ENCODE measurements at regions not wholly inside any gene's neighbourhood (a gene's known extent, or its start where the extent isn't known, plus 50 kb on each side); places are given as distances from the start of the nearest gene placed in this dataset.

DNA sequence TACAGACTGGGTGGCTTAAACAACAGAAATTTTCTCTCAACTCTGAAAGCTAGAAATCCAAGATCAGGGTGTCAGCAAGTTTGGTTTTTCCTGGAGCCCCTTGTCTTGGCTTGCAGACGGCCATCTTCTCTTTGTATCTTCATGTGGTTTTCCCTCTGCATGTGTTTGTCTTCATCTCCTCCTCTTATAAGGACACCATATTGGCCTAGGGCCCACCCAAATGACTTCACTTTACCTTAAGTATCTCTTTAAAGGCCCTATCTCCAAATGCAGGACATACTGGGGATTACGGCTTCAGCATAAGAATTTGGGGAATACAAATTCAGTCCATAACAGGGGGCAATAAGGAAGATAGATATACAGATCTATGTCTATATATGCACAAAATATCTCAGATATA lies 187.9 kb downstream of the MTCL1 start:
- TF ChIP-seq, protein P1, sequence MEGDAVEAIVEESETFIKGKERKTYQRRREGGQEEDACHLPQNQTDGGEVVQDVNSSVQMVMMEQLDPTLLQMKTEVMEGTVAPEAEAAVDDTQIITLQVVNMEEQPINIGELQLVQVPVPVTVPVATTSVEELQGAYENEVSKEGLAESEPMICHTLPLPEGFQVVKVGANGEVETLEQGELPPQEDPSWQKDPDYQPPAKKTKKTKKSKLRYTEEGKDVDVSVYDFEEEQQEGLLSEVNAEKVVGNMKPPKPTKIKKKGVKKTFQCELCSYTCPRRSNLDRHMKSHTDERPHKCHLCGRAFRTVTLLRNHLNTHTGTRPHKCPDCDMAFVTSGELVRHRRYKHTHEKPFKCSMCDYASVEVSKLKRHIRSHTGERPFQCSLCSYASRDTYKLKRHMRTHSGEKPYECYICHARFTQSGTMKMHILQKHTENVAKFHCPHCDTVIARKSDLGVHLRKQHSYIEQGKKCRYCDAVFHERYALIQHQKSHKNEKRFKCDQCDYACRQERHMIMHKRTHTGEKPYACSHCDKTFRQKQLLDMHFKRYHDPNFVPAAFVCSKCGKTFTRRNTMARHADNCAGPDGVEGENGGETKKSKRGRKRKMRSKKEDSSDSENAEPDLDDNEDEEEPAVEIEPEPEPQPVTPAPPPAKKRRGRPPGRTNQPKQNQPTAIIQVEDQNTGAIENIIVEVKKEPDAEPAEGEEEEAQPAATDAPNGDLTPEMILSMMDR (IDR thresholded peaks at IDR 0.05) = no peak
- TF ChIP-seq POLR2A (IDR thresholded peaks at IDR 0.05) (no peak), POLR2AphosphoS5 (IDR thresholded peaks at IDR 0.05; ENCODE audit: insufficient read depth in 1 of 2, low read depth in 1 of 2) (no peak)
